ENCODE measurements at regions not wholly inside any gene's neighbourhood (a gene's known extent, or its start where the extent isn't known, plus 50 kb on each side); places are given as distances from the start of the nearest gene placed in this dataset.

- Histone ChIP-seq H3K36me3 (ENCODE audit: control insufficient read depth in 1 of 2, insufficient read depth in 2 of 2, low read length in 1 of 2) (no peaks in the 10 kb centered on the region), H3K27me3 (ENCODE audit: control insufficient read depth in 1 of 2, insufficient read depth in 2 of 2, low read length in 1 of 2) (no peaks in the 10 kb centered on the region), H3K27ac (ENCODE audit: low read depth in 1 of 2, low read length in 2 of 2) (no peak overlapping the region), H3K4me3 (ENCODE audit: low read length in 2 of 2) (no peak overlapping the region), H3K9me3 (ENCODE audit: control insufficient read depth, low read length) (no peaks in the 10 kb centered on the region), H3K4me1 (ENCODE audit: control insufficient read depth in 1 of 2, insufficient read depth in 2 of 2, low read length in 2 of 2) (no peaks in the 10 kb centered on the region)
- DNase-seq (no peak), ATAC-seq (ENCODE audit: low FRiP score) (no peak)
- 63 to 69% methylated on average over 6 of the region's 6 CpGs for WGBS, 2 donors
- intact Hi-C loops (cut with DNase I): no loop called here
These were observed 678.1 kb upstream of the ZNF608 start for GRCh38 chr5:125424402-125425141.

DNA sequence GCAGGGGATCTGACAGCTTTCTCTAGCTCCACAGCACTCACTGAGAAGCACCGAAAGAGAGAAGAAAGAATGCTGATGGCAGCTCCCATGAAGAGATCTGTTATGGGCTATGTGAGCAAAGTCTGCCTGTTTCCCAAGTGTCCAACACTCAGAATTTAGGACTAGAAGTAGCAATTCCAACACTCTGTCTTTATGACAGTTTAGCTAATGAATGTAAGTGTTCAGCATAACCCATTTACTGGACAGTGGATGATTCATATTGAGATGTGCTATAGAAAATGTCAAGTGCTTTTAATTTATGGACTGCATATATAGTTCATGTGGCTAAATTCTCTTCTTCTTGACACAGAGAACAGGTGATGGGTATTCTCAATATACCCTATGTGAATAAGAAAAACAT is 683.1 kb upstream of the ZNF608 start:
- no peaks in the 10 kb centered on the region for H3K9me3 ChIP-seq (ENCODE audit: control insufficient read depth, low read length)
- no peaks in the 10 kb centered on the region for H3K27me3 ChIP-seq (ENCODE audit: control insufficient read depth in 1 of 2, insufficient read depth in 2 of 2, low read length in 1 of 2)
- DNase-seq (no peak), ATAC-seq (ENCODE audit: low FRiP score) (no peak)
- WGBS, 2 donors: 40 to 70% methylated on average over 1 of the region's 1 CpG
- intact Hi-C loops (cut with DNase I): no loop called here
- H3K27ac ChIP-seq (ENCODE audit: low read depth in 1 of 2, low read length in 2 of 2): no peak overlapping the region
- H3K36me3 ChIP-seq (ENCODE audit: control insufficient read depth in 1 of 2, insufficient read depth in 2 of 2, low read length in 1 of 2): no peaks in the 10 kb centered on the region
- H3K4me1 ChIP-seq (ENCODE audit: control insufficient read depth in 1 of 2, insufficient read depth in 2 of 2, low read length in 2 of 2): no peaks in the 10 kb centered on the region
- no peak overlapping the region for H3K4me3 ChIP-seq (ENCODE audit: low read length in 2 of 2)

GRCh38 chr5:125433457-125433856 is 687.0 kb upstream of the ZNF608 start:
- H3K36me3 ChIP-seq (ENCODE audit: control insufficient read depth in 1 of 2, insufficient read depth in 2 of 2, low read length in 1 of 2): no peaks in the 10 kb centered on the region
- DNase-seq (no peak), ATAC-seq (ENCODE audit: low FRiP score) (no peak)
- no peak overlapping the region for H3K27ac ChIP-seq (ENCODE audit: low read depth in 1 of 2, low read length in 2 of 2)
- H3K9me3 ChIP-seq (ENCODE audit: control insufficient read depth, low read length): no peaks in the 10 kb centered on the region
- intact Hi-C loops (cut with DNase I): no loop called here
- H3K4me1 ChIP-seq (ENCODE audit: control insufficient read depth in 1 of 2, insufficient read depth in 2 of 2, low read length in 2 of 2): no peaks in the 10 kb centered on the region
- 35 to 50% methylated on average over 2 of the region's 2 CpGs for WGBS, 2 donors
- H3K27me3 ChIP-seq (ENCODE audit: control insufficient read depth in 1 of 2, insufficient read depth in 2 of 2, low read length in 1 of 2): no peaks in the 10 kb centered on the region
- H3K4me3 ChIP-seq (ENCODE audit: low read length in 2 of 2): no peak overlapping the region

GRCh38 chr5:125439243-125439642 is 692.8 kb upstream of the ZNF608 start:
- ATAC-seq (ENCODE audit: low FRiP score): no peak
- no peak overlapping the region for H3K27ac ChIP-seq (ENCODE audit: low read depth in 1 of 2, low read length in 2 of 2)
- H3K36me3 ChIP-seq (ENCODE audit: control insufficient read depth in 1 of 2, insufficient read depth in 2 of 2, low read length in 1 of 2): no peaks in the 10 kb centered on the region
- no peaks in the 10 kb centered on the region for H3K4me1 ChIP-seq (ENCODE audit: control insufficient read depth in 1 of 2, insufficient read depth in 2 of 2, low read length in 2 of 2)
- H3K27me3 ChIP-seq (ENCODE audit: control insufficient read depth in 1 of 2, insufficient read depth in 2 of 2, low read length in 1 of 2): no peaks in the 10 kb centered on the region
- intact Hi-C loops (cut with DNase I): no loop called here
- H3K4me3 ChIP-seq (ENCODE audit: low read length in 2 of 2): no peak overlapping the region
- peaks cover 9% of the 10 kb centered on the region for H3K9me3 ChIP-seq (ENCODE audit: control insufficient read depth, low read length)
- DNase-seq: no peak

DNA sequence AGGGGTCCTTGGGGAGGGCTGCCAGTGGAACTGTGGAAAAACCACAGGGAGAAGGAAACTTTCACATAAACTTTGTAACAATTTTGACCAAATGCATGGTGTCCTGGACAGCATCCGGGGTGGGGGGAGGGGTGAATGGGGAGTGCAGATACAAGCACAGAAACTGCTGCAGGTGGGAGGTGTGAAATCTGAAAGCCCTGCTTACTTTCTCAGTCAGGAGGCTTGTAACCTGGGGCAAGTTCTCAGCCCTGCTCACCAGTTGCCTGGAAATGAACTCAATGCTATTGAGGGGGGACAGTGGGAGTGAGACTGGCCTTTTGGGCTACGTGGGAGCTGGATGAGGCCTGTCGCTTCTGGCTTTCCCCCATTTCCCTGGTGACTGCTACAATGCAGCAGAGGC is 694.5 kb upstream of the ZNF608 start:
- 83 to 90% methylated on average over 3 of the region's 3 CpGs for WGBS, 2 donors
- Histone ChIP-seq H3K4me1 (ENCODE audit: control insufficient read depth in 1 of 2, insufficient read depth in 2 of 2, low read length in 2 of 2) (no peaks in the 10 kb centered on the region), H3K36me3 (ENCODE audit: control insufficient read depth in 1 of 2, insufficient read depth in 2 of 2, low read length in 1 of 2) (no peaks in the 10 kb centered on the region), H3K27me3 (ENCODE audit: control insufficient read depth in 1 of 2, insufficient read depth in 2 of 2, low read length in 1 of 2) (no peaks in the 10 kb centered on the region), H3K27ac (ENCODE audit: low read depth in 1 of 2, low read length in 2 of 2) (no peak overlapping the region), H3K4me3 (ENCODE audit: low read length in 2 of 2) (no peak overlapping the region), H3K9me3 (ENCODE audit: control insufficient read depth, low read length) (peaks cover 9% of the 10 kb centered on the region)
- no peak for DNase-seq
- intact Hi-C loops (cut with DNase I): no loop called here
- no peak for ATAC-seq (ENCODE audit: low FRiP score)

DNA sequence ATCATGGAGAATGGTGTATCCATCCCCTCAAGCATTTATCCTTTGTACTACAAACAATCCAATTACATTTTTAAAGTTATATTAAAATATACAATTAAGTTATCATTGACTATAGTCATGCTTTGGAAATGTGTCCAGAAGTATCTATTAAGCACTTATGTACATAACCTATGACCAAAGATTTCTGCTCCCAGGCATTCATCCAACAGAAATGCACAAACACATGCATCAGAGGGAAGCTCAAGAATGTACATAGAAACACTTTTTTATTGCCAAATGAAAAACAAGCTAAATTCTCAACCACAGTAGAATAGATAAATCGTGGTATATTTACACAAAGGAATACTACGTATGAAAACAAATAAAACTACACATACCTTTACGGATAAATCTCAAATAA is 700.5 kb upstream of the ZNF608 start:
- H3K9me3 ChIP-seq (ENCODE audit: control insufficient read depth, low read length): no peaks in the 10 kb centered on the region
- ATAC-seq (ENCODE audit: low FRiP score): no peak
- no peak overlapping the region for H3K27ac ChIP-seq (ENCODE audit: low read depth in 1 of 2, low read length in 2 of 2)
- no peaks in the 10 kb centered on the region for H3K36me3 ChIP-seq (ENCODE audit: control insufficient read depth in 1 of 2, insufficient read depth in 2 of 2, low read length in 1 of 2)
- intact Hi-C loops (cut with DNase I): no loop called here
- no peaks in the 10 kb centered on the region for H3K27me3 ChIP-seq (ENCODE audit: control insufficient read depth in 1 of 2, insufficient read depth in 2 of 2, low read length in 1 of 2)
- no peak for DNase-seq
- no peaks in the 10 kb centered on the region for H3K4me1 ChIP-seq (ENCODE audit: control insufficient read depth in 1 of 2, insufficient read depth in 2 of 2, low read length in 2 of 2)
- H3K4me3 ChIP-seq (ENCODE audit: low read length in 2 of 2): no peak overlapping the region
- WGBS, 2 donors: 65 to 74% methylated on average over 3 of the region's 3 CpGs

- H3K27ac ChIP-seq (ENCODE audit: low read depth in 1 of 2, low read length in 2 of 2): no peak overlapping the region
- DNase-seq (no peak), ATAC-seq (ENCODE audit: low FRiP score) (no peak)
- H3K4me3 ChIP-seq (ENCODE audit: low read length in 2 of 2): no peak overlapping the region
- no peaks in the 10 kb centered on the region for H3K27me3 ChIP-seq (ENCODE audit: control insufficient read depth in 1 of 2, insufficient read depth in 2 of 2, low read length in 1 of 2)
- H3K9me3 ChIP-seq (ENCODE audit: control insufficient read depth, low read length): no peaks in the 10 kb centered on the region
- intact Hi-C loops (cut with DNase I): no loop called here
- no peaks in the 10 kb centered on the region for H3K4me1 ChIP-seq (ENCODE audit: control insufficient read depth in 1 of 2, insufficient read depth in 2 of 2, low read length in 2 of 2)
- 51 to 52% methylated on average over 2 of the region's 2 CpGs for WGBS, 2 donors
- no peaks in the 10 kb centered on the region for H3K36me3 ChIP-seq (ENCODE audit: control insufficient read depth in 1 of 2, insufficient read depth in 2 of 2, low read length in 1 of 2)
These were observed 704.3 kb upstream of the ZNF608 start for GRCh38 chr5:125450771-125451170.

GRCh38 chr5:125451622-125452021 is 705.2 kb upstream of the ZNF608 start:
- Histone ChIP-seq H3K9me3 (ENCODE audit: control insufficient read depth, low read length) (no peaks in the 10 kb centered on the region), H3K27ac (ENCODE audit: low read depth in 1 of 2, low read length in 2 of 2) (no peak overlapping the region), H3K4me1 (ENCODE audit: control insufficient read depth in 1 of 2, insufficient read depth in 2 of 2, low read length in 2 of 2) (no peaks in the 10 kb centered on the region), H3K4me3 (ENCODE audit: low read length in 2 of 2) (no peak overlapping the region), H3K27me3 (ENCODE audit: control insufficient read depth in 1 of 2, insufficient read depth in 2 of 2, low read length in 1 of 2) (no peaks in the 10 kb centered on the region), H3K36me3 (ENCODE audit: control insufficient read depth in 1 of 2, insufficient read depth in 2 of 2, low read length in 1 of 2) (no peaks in the 10 kb centered on the region)
- ATAC-seq (ENCODE audit: low FRiP score) (no peak), DNase-seq (no peak)
- intact Hi-C loops (cut with DNase I): no loop called here

- no peak for ATAC-seq (ENCODE audit: low FRiP score)
- H3K4me3 ChIP-seq (ENCODE audit: low read length in 2 of 2): no peak overlapping the region
- WGBS, 2 donors: 71 to 82% methylated on average over 3 of the region's 3 CpGs
- intact Hi-C loops (cut with DNase I): no loop called here
- no peaks in the 10 kb centered on the region for H3K27me3 ChIP-seq (ENCODE audit: control insufficient read depth in 1 of 2, insufficient read depth in 2 of 2, low read length in 1 of 2)
- H3K36me3 ChIP-seq (ENCODE audit: control insufficient read depth in 1 of 2, insufficient read depth in 2 of 2, low read length in 1 of 2): no peaks in the 10 kb centered on the region
- no peaks in the 10 kb centered on the region for H3K9me3 ChIP-seq (ENCODE audit: control insufficient read depth, low read length)
- H3K4me1 ChIP-seq (ENCODE audit: control insufficient read depth in 1 of 2, insufficient read depth in 2 of 2, low read length in 2 of 2): no peaks in the 10 kb centered on the region
- DNase-seq: no peak
- no peak overlapping the region for H3K27ac ChIP-seq (ENCODE audit: low read depth in 1 of 2, low read length in 2 of 2)
These were observed 706.6 kb upstream of the ZNF608 start for GRCh38 chr5:125452991-125453390.
